ENCODE measurements at regions not wholly inside any gene's neighbourhood (a gene's known extent, or its start where the extent isn't known, plus 50 kb on each side); places are given as distances from the start of the nearest gene placed in this dataset.

GRCh38 chr1:239098400-239099037 is 287.8 kb upstream of the CHRM3 start:
- TF ChIP-seq EZH2phosphoT487 (conservative IDR thresholded peaks at IDR 0.05; ENCODE audit: low read length) = no peak
- no peak for TF ChIP-seq CTCF (IDR thresholded peaks at IDR 0.05; ENCODE audit: insufficient read depth, low read length, poor library complexity, severe bottlenecking)
